ENCODE measurements at regions not wholly inside any gene's neighbourhood (a gene's known extent, or its start where the extent isn't known, plus 50 kb on each side); places are given as distances from the start of the nearest gene placed in this dataset.

DNA sequence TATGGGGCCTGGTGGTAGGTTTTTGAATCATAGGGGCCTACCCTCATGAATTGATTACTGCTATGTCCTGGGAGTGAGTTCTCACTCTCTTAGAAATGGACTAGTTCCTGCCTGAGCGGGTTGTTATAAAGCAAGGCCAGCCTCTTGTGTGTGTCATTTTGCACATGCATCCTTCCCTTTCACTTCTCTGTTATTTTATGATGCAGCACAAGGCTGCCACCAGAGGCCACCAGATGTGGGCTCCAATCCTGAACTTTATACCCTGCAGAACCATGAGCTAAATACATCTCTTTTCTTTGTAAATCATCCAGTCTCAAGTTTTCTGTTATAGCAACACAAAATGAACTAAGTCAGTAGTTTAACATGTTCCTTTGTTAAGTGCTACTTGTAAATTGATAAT is 251.4 kb downstream of the BLID start:
- TF ChIP-seq EZH2phosphoT487 (IDR thresholded peaks at IDR 0.05; ENCODE audit: insufficient read depth, low read depth) (no peak), EZH2 (IDR thresholded peaks at IDR 0.05; ENCODE audit: insufficient read depth, poor library complexity, severe bottlenecking) (no peak)

All from GM23248 (cell line).